GM23338 (cell line): ENCODE measurements at regions not wholly inside any gene's neighbourhood (a gene's known extent, or its start where the extent isn't known, plus 50 kb on each side); places are given as distances from the start of the nearest gene placed in this dataset.

Source experiments
- ATAC-seq: fragments of 200-7000 bp; cut with Tn5 transposase; 3 replicates; pipeline ENCODE4 v1.9.1; 2020
- DNase-seq: peaks from one replicate; pipeline ENCODE4 v3.0.0-alpha.2; 2015; ENCODE audit warnings: low spot score
- H2AFZ ChIP-seq: fragments of 200-600 bp; sonication (generic); 2 replicates; pipeline ENCODE4 v1.8.0; 2016; ENCODE audit warnings: antibody characterized with exemption, mild to moderate bottlenecking, moderate library complexity
- H3F3A ChIP-seq: fragments of 200-600 bp; sonication (generic); replicated peaks from 2 replicates; pipeline ENCODE4 v1.8.0; 2017; ENCODE audit warnings: antibody characterized with exemption, mixed run types, low read depth
- H3K27ac ChIP-seq: fragments of 200-600 bp; sonication (generic); 2 replicates; pipeline ENCODE4 v1.6.1; 2016; ENCODE audit warnings: low read depth
- H3K27me3 ChIP-seq: fragments of 200-600 bp; sonication (generic); 2 replicates; pipeline ENCODE4 v1.8.0; 2016; ENCODE audit warnings: mild to moderate bottlenecking, mixed run types, moderate library complexity; ENCODE audit not compliant: insufficient read depth
- H3K36me3 ChIP-seq: fragments of 200-600 bp; sonication (generic); 2 replicates; pipeline ENCODE4 v1.8.0; 2016; ENCODE audit warnings: mild to moderate bottlenecking; ENCODE audit not compliant: insufficient read depth
- H3K4me1 ChIP-seq: fragments of 200-600 bp; sonication (generic); 2 replicates; pipeline ENCODE4 v1.8.0; 2016; ENCODE audit warnings: mild to moderate bottlenecking, moderate library complexity; ENCODE audit not compliant: insufficient read depth
- H3K4me2 ChIP-seq: fragments of 200-600 bp; sonication (generic); 2 replicates; pipeline ENCODE4 v1.7.1; 2017; ENCODE audit warnings: mixed run types
- H3K4me3 ChIP-seq: fragments of 200-600 bp; sonication (generic); 2 replicates; pipeline ENCODE4 v1.6.1; 2016; ENCODE audit warnings: mixed run types
- H3K79me2 ChIP-seq: fragments of 200-600 bp; sonication (generic); replicated peaks from 2 replicates; pipeline ENCODE4 v1.8.0; 2017; ENCODE audit warnings: mild to moderate bottlenecking; ENCODE audit not compliant: insufficient read depth
- H3K9me2 ChIP-seq: fragments of 200-600 bp; sonication (generic); 2 replicates; pipeline ENCODE4 v1.8.0; 2017; ENCODE audit not compliant: insufficient read depth
- H4K20me1 ChIP-seq: fragments of 200-600 bp; sonication (generic); replicated peaks from 2 replicates; pipeline ENCODE4 v1.8.0; 2017; ENCODE audit warnings: mild to moderate bottlenecking; ENCODE audit not compliant: insufficient read depth
- H3K27ac Mint-ChIP-seq: 2 replicates; pipeline ENCODE4 v1.8.0; 2020; ENCODE audit warnings: inconsistent platforms, mild to moderate bottlenecking, moderate library complexity, mixed read lengths
- H3K27me3 Mint-ChIP-seq: 3 replicates; pipeline ENCODE4 v1.8.0; 2022; ENCODE audit warnings: low read depth, mild to moderate bottlenecking, moderate library complexity, mixed read lengths, inconsistent platforms; ENCODE audit not compliant: insufficient read depth, poor library complexity
- H3K36me3 Mint-ChIP-seq: 3 replicates; pipeline ENCODE4 v1.8.0; 2021; ENCODE audit warnings: low read depth, mild to moderate bottlenecking, inconsistent platforms, moderate library complexity, mixed read lengths
- H3K4me1 Mint-ChIP-seq: 3 replicates; pipeline ENCODE4 v1.8.0; 2020; ENCODE audit warnings: mild to moderate bottlenecking, inconsistent platforms, mixed read lengths
- H3K4me3 Mint-ChIP-seq: 3 replicates; pipeline ENCODE4 v1.8.0; 2021; ENCODE audit warnings: moderate library complexity, mild to moderate bottlenecking, inconsistent platforms, mixed read lengths
- H3K9me3 Mint-ChIP-seq: 3 replicates; pipeline ENCODE4 v1.8.0; 2020; ENCODE audit warnings: moderate library complexity, mild to moderate bottlenecking, inconsistent platforms, mixed read lengths
- CREB1 ChIP-seq: fragments of 250-450 bp; sonication (Bioruptor Pico); IDR thresholded peaks from 2 replicates; pipeline ENCODE4 v1.5.0; 2020; ENCODE audit warnings: low read depth, mild to moderate bottlenecking, moderate library complexity
- CTCF ChIP-seq, 2 experiments: fragments of 200-600 bp in 1 of 2; sonication (generic) in 1 of 2; conservative IDR thresholded peaks; 2 replicates each; pipeline versions ENCODE4 v1.5.1 to v1.6.1; 2016 to 2017; ENCODE audit warnings: antibody characterized with exemption in 2 of 2, low read depth in 2 of 2, mild to moderate bottlenecking in 2 of 2, moderate library complexity in 1 of 2
- ETS1 ChIP-seq: IDR thresholded peaks from 2 replicates; pipeline ENCODE4 v1.6.1; 2016; ENCODE audit warnings: antibody characterized with exemption
- EZH2 ChIP-seq: fragments of 200-600 bp; sonication (generic); IDR thresholded peaks from one replicate; pipeline ENCODE4 v1.8.0; 2017; ENCODE audit warnings: antibody characterized with exemption, mild to moderate bottlenecking, low read depth; ENCODE audit not compliant: unreplicated experiment
- EZH2phosphoT487 ChIP-seq: fragments of 200-600 bp; sonication (generic); IDR thresholded peaks from one replicate; pipeline ENCODE4 v1.8.1; 2018; ENCODE audit warnings: antibody characterized with exemption; ENCODE audit not compliant: unreplicated experiment
- JUNB ChIP-seq: IDR thresholded peaks from one replicate; pipeline ENCODE4 v1.6.1; 2016; ENCODE audit warnings: antibody characterized with exemption; ENCODE audit not compliant: unreplicated experiment
- NANOG ChIP-seq: IDR thresholded peaks from 2 replicates; pipeline ENCODE4 v1.6.1; 2016; ENCODE audit warnings: antibody characterized with exemption, borderline replicate concordance
- POLR2AphosphoS5 ChIP-seq: IDR thresholded peaks from 2 replicates; pipeline ENCODE4 v1.6.1; 2016; ENCODE audit warnings: antibody characterized with exemption, low read depth
- REST ChIP-seq: IDR thresholded peaks from one replicate; pipeline ENCODE4 v1.6.1; 2018; ENCODE audit warnings: antibody characterized with exemption; ENCODE audit not compliant: unreplicated experiment
- STAT1 ChIP-seq: IDR thresholded peaks from one replicate; pipeline ENCODE4 v1.6.1; 2016; ENCODE audit warnings: antibody characterized with exemption; ENCODE audit not compliant: unreplicated experiment
- ZNF114 ChIP-seq: fragments of 250-450 bp; sonication (Bioruptor Pico); IDR thresholded peaks from 2 replicates; pipeline ENCODE4 v1.5.0; 2020; ENCODE audit warnings: mild to moderate bottlenecking, moderate library complexity
- ZNF331 ChIP-seq: fragments of 250-450 bp; sonication (Bioruptor Pico); IDR thresholded peaks from 2 replicates; pipeline ENCODE4 v1.5.0; 2020; ENCODE audit warnings: low read depth, mild to moderate bottlenecking, moderate library complexity
- ZNF462 ChIP-seq: fragments of 250-450 bp; sonication (Bioruptor Pico); IDR thresholded peaks from 2 replicates; pipeline ENCODE4 v1.5.0; 2020; ENCODE audit warnings: mild to moderate bottlenecking, moderate library complexity

- no peak overlapping the region for H3K27ac Mint-ChIP-seq
Measured at GRCh38 chr1:217182992-217183391, 447.9 kb downstream of the GPATCH2 start.

More at GRCh38 chr1:217182992-217183391, 447.9 kb downstream of the GPATCH2 start:
- Mint-ChIP-seq H3K9me3 (peaks cover 8% of the 10 kb centered on the region), H3K27me3 (no peaks in the 10 kb centered on the region), H3K36me3 (peaks cover 4% of the 10 kb centered on the region; the same call in 2 of the 3 replicates), H3K4me3 (no peak overlapping the region), H3K4me1 (no peaks in the 10 kb centered on the region)
- H3K27ac ChIP-seq = no peak overlapping the region
- H3K79me2 ChIP-seq = no peaks in the 10 kb centered on the region
- H2AFZ ChIP-seq = no peak overlapping the region
- no peaks in the 10 kb centered on the region for H3K9me2 ChIP-seq
- ATAC-seq (no peak), DNase-seq (no peak)
- H3K4me1 ChIP-seq = no peaks in the 10 kb centered on the region
- H3K36me3 ChIP-seq = no peaks in the 10 kb centered on the region
- H3K4me2 ChIP-seq = no peak overlapping the region
- H4K20me1 ChIP-seq = no peaks in the 10 kb centered on the region
- H3F3A ChIP-seq = no peaks in the 10 kb centered on the region
- TF ChIP-seq JUNB = no peak
- TF ChIP-seq EZH2 = no peak
- TF ChIP-seq CREB1 (CRISPR knock-in tag) = no peak
- no peak for TF ChIP-seq EZH2phosphoT487
- no peak for TF ChIP-seq ZNF462
- no peak for TF ChIP-seq ZNF331
- no peak for TF ChIP-seq REST
- TF ChIP-seq POLR2AphosphoS5 = no peak
- TF ChIP-seq NANOG = no peak
- TF ChIP-seq STAT1 = no peak
- no peak for TF ChIP-seq ETS1
- TF ChIP-seq CTCF (conservative IDR thresholded peaks at IDR 0.05; ENCODE audit: low read depth in 2 of 2) = no peak
- no peak for TF ChIP-seq ZNF114
- H3K27me3 ChIP-seq = no peaks in the 10 kb centered on the region
- no peak overlapping the region for H3K4me3 ChIP-seq
